Keratinocyte (primary cell): ENCODE measurements at regions not wholly inside any gene's neighbourhood (a gene's known extent, or its start where the extent isn't known, plus 50 kb on each side); places are given as distances from the start of the nearest gene placed in this dataset.

Experiments used
- DNase-seq: peaks from one replicate; pipeline ENCODE4 v3.0.0-alpha.2; 2011; ENCODE audit warnings: low read depth, missing footprints, low spot score
- FAIRE-seq: peaks from 2 replicates; lab custom pipeline; 2011; peaks lifted over from hg19 to GRCh38; lab: Jason Lieb, UNC
- H2AFZ ChIP-seq: 2 replicates; pipeline ENCODE4 v1.6.0; 2012; ENCODE audit warnings: low read length, control low read depth, inconsistent platforms; ENCODE audit not compliant: control insufficient read depth
- H3K27ac ChIP-seq: 2 replicates; pipeline ENCODE4 v1.5.1; 2011; ENCODE audit warnings: low read length; ENCODE audit not compliant: control insufficient read depth, insufficient read depth
- H3K27me3 ChIP-seq: 3 replicates; pipeline ENCODE4 v1.6.0; 2011; ENCODE audit warnings: low read length; ENCODE audit not compliant: control insufficient read depth, insufficient read depth; ENCODE audit errors: extremely low read depth
- H3K36me3 ChIP-seq, 2 experiments: 2 replicates in 1 of 2; 3 replicates in 1 of 2; pipeline ENCODE4 v1.5.1; 2011; ENCODE audit warnings: low read length in 2 of 2, mild to moderate bottlenecking in 1 of 2; ENCODE audit not compliant: control insufficient read depth in 2 of 2, insufficient read depth in 2 of 2; ENCODE audit errors: extremely low read depth in 1 of 2
- H3K4me1 ChIP-seq: 3 replicates; pipeline ENCODE4 v1.5.1; 2011; ENCODE audit warnings: low read length; ENCODE audit not compliant: control insufficient read depth, insufficient read depth; ENCODE audit errors: extremely low read depth
- H3K4me2 ChIP-seq: 3 replicates; pipeline ENCODE4 v1.6.0; 2011; ENCODE audit warnings: low read depth, low read length; ENCODE audit not compliant: control insufficient read depth, insufficient read depth; ENCODE audit errors: extremely low read depth
- H3K4me3 ChIP-seq, 3 experiments: fragments of 200-600 bp in 1 of 3; sonication (generic) in 1 of 3; 2 replicates in 2 of 3; 3 replicates in 1 of 3; pipeline ENCODE4 v1.5.1; 2011 to 2016; ENCODE audit warnings: low read length in 3 of 3, mild to moderate bottlenecking in 3 of 3, control low read depth in 2 of 3, inconsistent platforms in 1 of 3, low read depth in 1 of 3, mixed read lengths in 1 of 3, mixed run types in 1 of 3, moderate library complexity in 1 of 3; ENCODE audit not compliant: control insufficient read depth in 2 of 3, insufficient read depth in 2 of 3; ENCODE audit errors: extremely low read depth in 1 of 3
- H3K79me2 ChIP-seq: 2 replicates; pipeline ENCODE4 v1.6.0; 2012; ENCODE audit warnings: low read length; ENCODE audit not compliant: control insufficient read depth, insufficient read depth
- H3K9ac ChIP-seq: 3 replicates; pipeline ENCODE4 v1.6.0; 2011; ENCODE audit warnings: low read length; ENCODE audit not compliant: control insufficient read depth, insufficient read depth; ENCODE audit errors: extremely low read depth
- H3K9me1 ChIP-seq: 3 replicates; pipeline ENCODE4 v1.6.0; 2011; ENCODE audit warnings: low read length; ENCODE audit not compliant: control insufficient read depth, insufficient read depth; ENCODE audit errors: extremely low read depth
- H3K9me3 ChIP-seq: 2 replicates; pipeline ENCODE4 v1.5.1; 2012; ENCODE audit warnings: low read depth, low read length; ENCODE audit not compliant: control insufficient read depth
- H4K20me1 ChIP-seq: 3 replicates; pipeline ENCODE4 v1.6.0; 2011; ENCODE audit warnings: low read length; ENCODE audit not compliant: control insufficient read depth, insufficient read depth; ENCODE audit errors: extremely low read depth
- CTCF ChIP-seq, 3 experiments: IDR thresholded peaks in 1 of 3; conservative IDR thresholded peaks in 1 of 3; optimal IDR thresholded peaks in 1 of 3; 2 replicates in 2 of 3; 3 replicates in 1 of 3; pipeline versions ENCODE3 to v1.5.1; 2011; ENCODE audit warnings: low read length in 3 of 3, mild to moderate bottlenecking in 3 of 3, moderate library complexity in 2 of 3, control low read depth in 1 of 3, inconsistent platforms in 1 of 3; ENCODE audit not compliant: insufficient read depth in 2 of 3; ENCODE audit errors: extremely low read depth in 1 of 3
- EZH2 ChIP-seq: IDR thresholded peaks from one replicate; pipeline ENCODE4 v1.6.1; 2012; ENCODE audit warnings: inconsistent platforms, mild to moderate bottlenecking, low read length, moderate library complexity
- dilution Hi-C: fragments of 300-500 bp; cut with MboI; formaldehyde crosslinking; loops from one replicate; pipeline ENCODE4 v1.7.0; 2020; ENCODE audit warnings: low sequenced_read_pairs; ENCODE audit not compliant: extremely low pct_ligation_motif_present

DNA sequence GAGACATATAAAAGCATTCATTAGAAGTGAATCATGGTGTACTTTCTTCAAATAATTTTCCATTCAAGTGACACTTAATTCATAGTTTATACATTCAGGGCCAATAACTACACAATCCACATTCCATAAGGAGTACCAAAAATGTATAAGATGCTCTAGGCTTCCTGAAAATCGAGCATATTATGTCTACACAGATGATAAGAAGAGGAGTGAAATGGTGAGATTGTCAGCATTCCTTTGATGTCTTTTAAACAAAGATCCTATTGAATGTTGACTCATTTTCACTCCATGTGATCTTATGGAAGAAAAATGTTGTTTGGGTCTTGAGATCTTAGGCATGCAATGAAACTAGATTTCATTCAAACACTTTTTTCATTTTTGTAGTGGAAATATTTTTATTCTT lies 843.2 kb downstream of the KCNA4 start:
- Histone ChIP-seq H2AFZ (no peak overlapping the region), H3K4me1 (no peaks in the 10 kb centered on the region), H3K79me2 (no peaks in the 10 kb centered on the region), H3K4me2 (no peak overlapping the region), H3K27me3 (no peaks in the 10 kb centered on the region), H3K4me3 (no peak overlapping the region), H3K9ac (no peak overlapping the region), H3K9me3 (no peaks in the 10 kb centered on the region), H4K20me1 (no peaks in the 10 kb centered on the region), H3K9me1 (no peaks in the 10 kb centered on the region), H3K36me3 (no peaks in the 10 kb centered on the region), H3K27ac (no peak overlapping the region)
- TF ChIP-seq EZH2 (no peak), CTCF (optimal IDR thresholded peaks at IDR 0.05 in 1 of 3, IDR thresholded peaks at IDR 0.05 in 1 of 3, conservative IDR thresholded peaks at IDR 0.05 in 1 of 3; ENCODE audit: extremely low read depth in 1 of 3, insufficient read depth in 2 of 3, low read length in 3 of 3) (no peak)
- no peak for DNase-seq
- no peak for FAIRE-seq
- dilution Hi-C loops, result no loop called here

- H3K27ac ChIP-seq, result no peak overlapping the region
- H3K9ac ChIP-seq, result no peak overlapping the region
- TF ChIP-seq EZH2, result no peak
- no peak for TF ChIP-seq CTCF (optimal IDR thresholded peaks at IDR 0.05 in 1 of 3, IDR thresholded peaks at IDR 0.05 in 1 of 3, conservative IDR thresholded peaks at IDR 0.05 in 1 of 3; ENCODE audit: extremely low read depth in 1 of 3, insufficient read depth in 2 of 3, low read length in 3 of 3)
Observed at GRCh38 chr11:29171360-29171950, 845.4 kb downstream of the KCNA4 start.

More at GRCh38 chr11:29171360-29171950, 845.4 kb downstream of the KCNA4 start:
- Histone ChIP-seq H3K79me2 (no peaks in the 10 kb centered on the region), H2AFZ (no peak overlapping the region), H4K20me1 (no peaks in the 10 kb centered on the region), H3K4me1 (no peaks in the 10 kb centered on the region), H3K9me1 (no peaks in the 10 kb centered on the region), H3K27me3 (no peaks in the 10 kb centered on the region), H3K36me3 (no peaks in the 10 kb centered on the region), H3K4me3 (no peak overlapping the region), H3K9me3 (no peaks in the 10 kb centered on the region), H3K4me2 (no peak overlapping the region)
- no peak for FAIRE-seq
- no peak for DNase-seq
- dilution Hi-C loops, result no loop called here
